Stimulated activated CD4-positive, alpha-beta T cell treated with anti-CD3 and anti-CD28 coated beads, Interleukin-12 subunit alpha, Interleukin-12 subunit beta, amount 100 ng/mL, for 24 hours (primary cell): ENCODE measurements at regions not wholly inside any gene's neighbourhood (a gene's known extent, or its start where the extent isn't known, plus 50 kb on each side); places are given as distances from the start of the nearest gene placed in this dataset.

Source experiments
- DNase-seq, 2 experiments: peaks; one replicate each; pipeline ENCODE4 v3.0.0-alpha.2; 2020; ENCODE audit warnings: low read depth in 2 of 2

DNA sequence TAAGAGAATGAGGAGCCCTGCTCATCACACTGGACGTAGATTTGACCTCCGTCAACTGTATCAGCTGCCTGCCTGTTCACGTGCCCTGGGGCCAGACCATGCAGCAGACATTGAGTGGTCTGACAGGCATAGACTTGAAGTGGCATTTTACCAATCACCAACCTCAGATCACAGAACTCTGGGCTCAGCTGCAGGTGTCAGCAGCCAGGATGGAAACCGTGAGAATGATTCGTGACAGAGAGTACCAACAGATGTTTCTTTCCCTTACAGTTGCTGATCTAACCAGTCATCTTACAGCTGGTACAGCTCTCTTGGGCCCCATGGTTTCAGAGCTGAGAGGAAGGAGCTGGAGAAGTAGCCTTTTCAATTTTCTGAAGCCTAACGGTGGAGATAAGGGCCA is 148.9 kb downstream of the EN1 start:
- no peak for DNase-seq

DNA sequence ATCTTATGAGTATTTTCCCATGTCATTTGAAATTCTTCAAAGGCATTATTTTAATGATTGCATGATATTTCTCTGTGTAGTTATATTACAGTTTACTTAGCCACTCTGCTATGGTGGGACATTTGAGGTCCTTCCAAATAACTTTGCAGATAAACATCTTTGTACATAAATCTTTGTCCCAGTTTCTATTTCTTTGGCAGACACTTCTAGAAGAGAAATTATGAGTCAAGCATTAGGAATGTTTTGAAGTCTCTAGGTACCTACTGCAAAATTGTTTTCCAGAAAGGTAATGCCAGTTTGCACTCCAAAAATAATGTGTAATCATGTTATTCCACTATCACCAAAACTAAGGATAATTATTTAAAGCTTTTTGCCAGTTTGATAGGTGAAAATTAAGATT is 149.7 kb downstream of the EN1 start:
- no peak for DNase-seq

DNA sequence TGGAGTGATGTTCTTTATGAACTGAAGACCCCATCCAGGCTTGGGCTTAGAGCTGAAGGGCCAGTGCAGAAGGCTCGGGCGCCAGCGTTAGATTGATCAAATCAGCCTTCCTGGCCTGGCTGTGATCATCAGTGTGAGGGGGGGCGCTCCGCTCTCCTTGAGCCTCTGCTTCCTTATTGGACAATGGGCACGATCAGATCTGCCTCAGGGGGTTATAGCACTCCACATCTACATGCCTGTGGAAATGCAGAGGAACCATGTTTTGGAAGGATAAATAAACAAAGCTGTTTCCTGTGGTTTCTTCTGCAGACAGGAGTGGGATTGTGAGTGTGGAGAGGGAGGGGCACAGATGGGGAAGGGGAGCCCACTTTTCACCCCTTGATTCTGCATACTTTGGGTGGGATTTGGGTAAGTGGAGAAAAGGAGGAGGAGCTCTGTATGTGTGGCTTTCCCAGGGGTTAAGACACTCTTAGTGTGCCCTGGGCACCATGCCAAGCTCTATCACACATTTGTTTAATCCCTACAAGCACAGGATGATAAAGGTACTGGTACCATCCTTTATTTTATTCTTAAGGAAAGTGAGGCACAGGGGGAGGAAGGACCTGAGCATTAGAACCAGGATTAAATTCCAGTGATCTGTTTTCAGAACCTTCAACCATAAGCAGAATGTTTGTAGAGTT is 150.5 kb downstream of the EN1 start:
- no peak for DNase-seq

DNA sequence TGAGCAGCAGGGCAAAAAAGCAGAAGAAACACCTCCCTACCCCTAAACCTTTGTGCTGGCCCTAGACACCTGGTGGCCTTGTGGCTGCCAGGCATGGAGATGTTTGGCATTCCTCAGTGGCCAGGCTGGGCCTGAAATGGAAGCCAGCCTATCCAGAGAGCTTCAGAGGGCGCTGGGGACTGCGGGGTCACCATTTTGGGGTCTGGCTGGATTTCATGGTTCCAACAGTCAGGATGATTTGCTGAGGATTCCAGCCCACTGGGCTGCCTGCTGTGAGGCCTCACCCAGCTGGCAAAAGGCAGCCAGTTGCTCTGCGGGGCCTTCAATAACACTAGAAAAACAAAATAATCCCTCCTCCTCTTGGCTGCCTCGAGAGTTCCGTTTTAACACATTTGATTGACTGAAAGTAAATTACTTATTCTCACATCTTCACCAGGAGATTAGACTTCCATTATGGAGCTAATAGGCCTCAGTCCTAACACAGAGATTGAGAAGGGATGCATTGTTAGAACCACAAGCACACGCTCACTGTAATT is 154.1 kb downstream of the EN1 start:
- no peak for DNase-seq

DNA sequence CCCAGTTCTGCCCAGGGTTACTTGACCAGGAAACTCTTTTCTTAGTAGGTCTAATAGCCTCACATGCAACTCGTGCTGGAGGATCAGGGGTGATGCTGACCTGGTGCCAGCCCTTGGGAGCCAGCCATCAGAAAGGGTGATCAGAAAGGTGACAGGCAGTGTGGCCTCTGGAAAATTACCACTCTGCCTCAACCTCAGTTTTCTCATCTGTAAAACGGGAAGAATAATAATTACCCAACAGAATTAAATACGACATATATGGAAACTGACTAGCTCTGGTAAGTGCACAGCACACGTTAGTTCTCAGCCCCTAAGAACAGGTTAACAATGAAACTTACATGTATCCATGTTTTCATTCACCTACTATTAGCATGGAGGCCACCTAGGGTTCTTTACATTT is 157.6 kb downstream of the EN1 start:
- no peak for DNase-seq

DNA sequence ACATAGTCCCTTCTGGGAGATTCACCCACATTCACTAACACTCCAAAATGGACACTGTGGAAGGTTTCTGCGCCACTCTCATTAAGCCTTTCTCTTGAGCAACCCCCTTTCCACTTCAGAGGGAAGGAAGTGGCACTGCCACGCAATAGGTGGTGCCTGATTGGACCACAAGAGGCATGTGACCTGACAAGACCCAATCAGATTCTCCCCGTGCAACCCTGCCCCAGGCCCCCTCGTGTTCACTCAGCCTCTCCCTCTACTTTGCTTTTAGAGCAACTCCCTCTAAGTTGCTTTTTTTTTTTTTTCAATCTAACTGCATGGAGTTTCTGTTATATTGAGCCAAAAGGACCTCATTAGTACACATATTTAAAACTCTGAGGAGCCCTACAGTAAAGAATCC is 158.0 kb downstream of the EN1 start:
- no peak for DNase-seq

DNA sequence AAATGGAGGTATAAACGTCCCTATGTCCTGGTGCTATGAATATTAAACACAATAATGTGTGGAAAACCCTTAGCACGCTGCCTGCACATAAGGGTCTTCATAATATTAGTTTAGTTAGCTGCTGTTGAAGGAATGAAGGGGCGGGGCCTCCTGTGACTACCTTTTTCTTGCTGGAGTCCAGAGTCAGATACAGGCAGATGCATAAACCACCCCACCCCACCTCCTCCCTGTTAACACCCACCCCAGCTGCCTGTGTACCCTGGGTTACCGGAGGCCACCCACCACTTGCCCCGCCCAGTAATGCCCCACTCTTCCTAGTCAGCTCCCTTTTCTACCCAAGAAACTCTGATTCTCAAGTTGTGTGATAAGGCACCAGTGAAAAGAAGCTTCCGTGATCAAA is 158.4 kb downstream of the EN1 start:
- DNase-seq = no peak

DNA sequence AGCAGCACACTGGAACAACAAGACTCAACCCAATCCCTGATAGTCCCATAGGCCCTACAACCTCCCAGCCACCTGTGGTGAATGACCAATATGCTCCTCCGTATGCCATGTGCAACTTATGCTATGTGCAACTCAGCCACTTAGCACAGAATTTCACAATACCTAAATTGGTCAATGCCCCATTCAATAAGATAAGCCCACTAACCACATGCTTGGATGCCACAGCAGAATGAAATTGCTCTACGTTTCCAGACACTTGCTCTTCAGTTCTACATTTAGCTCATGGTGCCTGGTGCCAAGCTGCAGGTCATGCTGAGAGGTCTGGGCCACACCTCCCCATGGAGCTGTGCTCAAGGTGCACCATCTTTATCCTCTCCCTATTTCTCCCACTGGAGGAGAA is 159.8 kb downstream of the EN1 start:
- no peak for DNase-seq

DNA sequence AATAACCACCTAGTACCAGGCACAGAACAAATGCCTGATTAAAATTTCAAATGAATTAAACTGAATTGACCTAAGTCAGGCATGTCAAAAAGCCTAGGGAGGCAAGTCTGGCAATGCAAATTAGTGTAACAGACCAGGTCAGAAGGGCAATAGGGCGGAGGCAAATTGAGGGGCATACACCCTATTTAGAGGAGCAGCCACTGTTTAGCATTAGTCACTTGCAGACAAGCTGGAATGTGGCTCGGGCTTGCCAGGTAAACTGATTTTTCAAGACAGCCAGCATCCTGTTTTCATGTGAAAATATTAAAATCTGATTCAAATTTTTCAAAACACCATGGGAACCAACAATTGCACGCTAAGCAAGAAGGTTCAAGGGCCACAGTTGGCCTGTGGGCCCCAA is 160.3 kb downstream of the EN1 start:
- no peak for DNase-seq

DNA sequence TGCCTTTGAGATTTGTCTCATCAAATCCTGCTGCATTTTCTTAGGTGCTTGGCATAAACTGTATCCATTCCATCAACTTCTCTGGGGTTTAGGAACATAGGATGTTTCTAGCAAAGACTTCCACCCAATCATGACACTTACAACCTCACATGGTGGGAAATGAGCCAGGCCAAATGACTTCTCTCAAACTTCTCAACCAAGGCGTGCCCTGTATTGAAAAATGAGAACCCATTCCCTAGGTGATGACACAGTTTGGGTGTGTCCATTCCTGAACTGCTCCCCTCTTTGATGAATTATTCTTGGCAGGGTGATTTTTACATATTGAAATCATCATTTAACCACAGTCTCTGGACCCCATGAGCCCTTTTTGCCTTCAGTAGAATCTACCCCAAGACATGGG is 161.1 kb downstream of the EN1 start:
- no peak for DNase-seq

DNA sequence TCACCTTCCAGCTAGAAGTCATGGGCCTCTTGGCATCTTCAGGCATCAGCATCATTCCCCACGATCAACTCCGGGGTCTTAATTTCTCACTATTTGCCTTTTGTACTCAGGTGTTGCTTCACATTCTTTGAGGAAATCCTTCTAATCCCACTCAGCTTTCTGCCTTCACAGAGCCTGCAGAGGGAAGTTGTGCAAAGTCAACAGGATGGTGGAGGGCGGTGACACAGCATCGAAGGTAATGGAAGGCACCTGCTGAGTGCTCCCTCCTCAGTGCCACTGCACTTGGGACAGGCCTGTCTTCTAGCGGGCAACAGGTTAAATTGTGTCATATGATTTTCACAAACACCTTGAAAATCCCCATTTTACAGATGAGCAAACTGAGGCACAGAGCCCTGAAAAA is 164.0 kb downstream of the EN1 start:
- DNase-seq = no peak

DNA sequence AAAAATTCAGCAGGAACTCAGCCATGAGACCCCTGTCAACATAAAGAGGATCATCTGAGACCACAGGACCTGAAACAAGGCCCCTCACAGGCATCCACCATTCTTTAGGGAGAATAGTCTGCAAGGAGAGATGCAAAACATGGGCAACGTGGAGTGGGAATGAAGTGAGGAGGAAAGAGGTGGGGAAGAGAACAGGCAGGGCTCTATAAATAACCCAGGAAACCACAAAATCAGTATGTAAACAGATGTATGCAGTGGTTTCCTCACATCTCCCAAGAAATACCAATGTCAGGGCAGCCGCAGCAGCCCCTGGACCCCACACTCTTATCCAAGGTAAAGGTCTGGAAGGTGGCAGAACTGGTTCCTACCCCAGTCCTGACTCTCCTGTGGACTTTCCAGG is 168.5 kb downstream of the EN1 start:
- DNase-seq = no peak

DNA sequence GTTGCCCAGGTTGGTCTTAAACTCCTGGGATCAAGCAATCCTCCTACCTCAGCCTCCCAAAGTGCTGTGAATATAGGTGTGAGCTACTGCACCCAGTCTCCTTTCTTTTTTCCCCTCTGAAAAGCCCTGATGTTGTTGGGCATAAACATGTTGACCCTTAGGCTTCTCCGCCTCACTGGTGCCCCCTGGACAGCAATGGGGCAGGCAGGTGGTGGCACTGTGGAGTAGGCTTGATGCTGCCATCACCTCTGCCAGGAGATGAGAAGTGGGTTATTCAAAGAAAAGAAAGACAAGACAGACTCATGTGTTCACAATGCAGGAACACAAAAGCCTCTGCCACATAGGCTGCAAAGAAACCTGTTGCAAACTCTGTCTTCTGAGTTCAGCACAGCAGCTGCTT is 169.9 kb downstream of the EN1 start:
- no peak for DNase-seq

DNA sequence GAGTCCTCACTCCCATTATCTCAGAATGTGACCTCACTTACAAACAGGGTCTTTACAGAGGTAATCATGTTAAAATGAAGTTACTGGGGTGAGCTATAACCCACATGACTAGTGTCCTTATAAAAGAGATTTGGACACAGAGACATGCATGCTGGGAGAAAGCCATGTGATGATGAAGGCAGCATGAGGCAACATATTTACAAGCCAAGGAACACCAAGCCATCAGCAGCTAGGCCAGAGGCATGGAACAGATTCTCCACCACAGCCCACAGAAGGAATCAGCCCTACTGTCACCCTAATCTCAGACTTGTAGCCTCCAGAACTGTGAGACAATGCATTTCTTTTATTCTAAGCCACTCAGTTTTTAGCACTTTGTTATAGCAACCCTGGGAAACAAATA is 171.9 kb downstream of the EN1 start:
- no peak for DNase-seq

DNA sequence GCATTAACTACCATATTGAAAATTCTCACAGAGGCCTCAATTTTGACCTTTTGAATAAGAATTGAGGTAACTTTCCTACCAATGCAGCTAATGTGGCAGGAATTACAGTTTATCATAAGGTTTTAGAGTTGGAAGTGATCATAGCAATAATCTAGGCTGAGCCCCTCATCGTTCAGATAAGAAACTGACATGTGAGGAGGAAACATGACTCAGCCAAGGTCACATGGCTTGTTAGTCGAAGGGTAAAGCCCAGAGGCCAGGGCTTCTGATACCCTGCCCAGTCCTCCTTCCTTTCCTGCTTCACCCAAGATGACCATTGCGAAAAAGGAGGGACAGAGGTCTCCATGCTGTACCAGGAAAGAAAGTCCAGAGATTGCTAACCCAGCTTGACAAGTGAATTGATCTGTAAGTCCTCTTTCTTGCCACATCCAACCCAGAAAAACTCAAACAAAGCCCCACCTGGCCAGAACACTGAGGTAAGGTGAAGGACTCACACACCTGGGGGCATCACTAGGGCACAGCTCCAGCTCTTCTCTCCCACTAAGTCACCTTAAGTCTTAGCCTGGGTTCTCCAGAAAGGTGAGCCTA is 174.8 kb downstream of the EN1 start:
- DNase-seq = no peak

DNA sequence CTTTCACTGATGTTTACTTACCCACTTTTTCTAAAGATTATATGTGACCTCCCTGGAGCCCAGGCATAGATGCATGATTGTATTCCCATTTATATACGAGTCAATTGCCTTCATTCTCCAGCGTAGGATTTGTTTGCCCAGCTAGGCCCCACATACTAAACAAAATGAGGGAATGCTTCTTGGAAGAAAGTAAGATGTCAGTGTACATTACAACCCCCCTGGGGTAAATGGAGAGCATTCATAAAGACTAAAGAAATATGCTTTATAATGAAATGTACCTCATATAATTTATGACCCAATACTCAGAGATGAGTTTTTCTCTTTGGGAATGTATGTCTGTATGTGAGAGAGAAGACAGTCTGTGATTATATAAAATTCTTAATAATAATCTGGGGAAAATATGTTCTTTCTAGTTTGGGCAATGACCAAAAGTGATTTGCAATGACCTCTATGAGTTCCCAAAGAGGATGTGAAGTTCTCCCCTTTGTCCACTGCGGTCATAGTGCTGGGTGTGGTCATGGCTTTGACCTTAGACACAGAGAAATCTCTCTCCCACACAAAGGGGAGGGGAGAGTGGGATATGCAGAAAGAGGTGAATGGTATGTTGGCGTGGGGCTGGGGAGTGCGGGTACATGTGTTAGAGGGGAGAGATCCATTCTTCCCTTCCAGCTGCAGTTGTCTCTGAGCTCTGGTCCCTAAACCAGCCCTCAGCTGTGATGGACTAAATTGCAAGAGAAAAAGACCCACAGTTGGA is 175.6 kb downstream of the EN1 start:
- no peak for DNase-seq

DNA sequence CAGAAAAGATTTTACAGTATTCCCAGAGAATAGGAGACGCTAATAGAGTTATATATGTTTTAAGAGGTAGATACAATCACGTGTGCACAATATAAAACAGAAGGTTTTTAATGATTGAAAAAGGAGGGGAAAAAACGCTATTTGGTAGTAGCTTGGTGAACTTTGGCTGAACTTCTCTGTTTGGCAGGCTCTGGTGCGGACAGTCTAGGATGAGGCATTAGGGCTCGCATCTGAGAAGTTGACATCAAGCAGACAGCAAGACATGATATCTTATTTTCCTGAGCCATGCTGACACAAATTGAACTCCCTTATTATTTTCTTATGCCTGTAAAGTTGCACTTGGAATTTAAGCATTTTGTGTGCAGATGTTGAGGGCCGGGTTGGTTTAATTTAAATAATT is 176.6 kb downstream of the EN1 start:
- no peak for DNase-seq

DNA sequence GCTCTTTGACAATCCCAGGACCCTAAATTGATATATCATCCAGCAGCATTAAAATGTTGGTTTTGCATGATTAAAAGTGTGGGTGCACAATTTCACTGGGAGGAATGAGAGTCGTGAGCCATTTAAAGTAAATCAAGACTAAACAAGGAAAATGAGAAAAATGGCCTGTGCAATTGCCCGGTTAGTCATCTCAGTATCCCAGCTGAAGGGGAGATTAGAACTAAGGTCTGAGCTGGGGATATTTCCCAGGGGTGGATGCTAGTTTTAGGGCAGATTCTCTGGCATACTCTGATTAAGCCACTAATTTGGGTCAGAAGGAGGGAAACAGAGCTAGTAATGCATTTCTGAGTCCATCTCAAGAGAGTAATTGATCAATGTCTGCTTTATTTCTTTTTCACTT is 177.2 kb downstream of the EN1 start:
- DNase-seq = no peak

DNA sequence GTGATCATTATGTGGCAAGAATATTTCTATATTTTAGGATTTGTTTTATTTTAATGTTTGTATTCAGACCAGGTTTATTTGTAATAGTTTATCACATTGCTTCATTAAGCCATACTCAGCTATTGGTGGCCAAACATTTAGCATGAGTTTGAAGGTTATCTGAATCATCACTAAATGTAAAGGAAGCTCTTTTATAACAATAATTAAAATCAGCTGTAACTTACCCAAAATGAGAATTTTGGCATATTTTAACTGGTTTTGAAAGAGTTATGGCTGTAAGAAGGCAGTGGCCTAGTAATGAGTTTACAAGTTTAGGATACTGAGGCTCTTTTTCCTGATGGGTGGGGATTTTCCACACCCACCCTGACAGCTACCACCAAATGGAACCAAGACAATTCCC is 177.8 kb downstream of the EN1 start:
- no peak for DNase-seq

DNA sequence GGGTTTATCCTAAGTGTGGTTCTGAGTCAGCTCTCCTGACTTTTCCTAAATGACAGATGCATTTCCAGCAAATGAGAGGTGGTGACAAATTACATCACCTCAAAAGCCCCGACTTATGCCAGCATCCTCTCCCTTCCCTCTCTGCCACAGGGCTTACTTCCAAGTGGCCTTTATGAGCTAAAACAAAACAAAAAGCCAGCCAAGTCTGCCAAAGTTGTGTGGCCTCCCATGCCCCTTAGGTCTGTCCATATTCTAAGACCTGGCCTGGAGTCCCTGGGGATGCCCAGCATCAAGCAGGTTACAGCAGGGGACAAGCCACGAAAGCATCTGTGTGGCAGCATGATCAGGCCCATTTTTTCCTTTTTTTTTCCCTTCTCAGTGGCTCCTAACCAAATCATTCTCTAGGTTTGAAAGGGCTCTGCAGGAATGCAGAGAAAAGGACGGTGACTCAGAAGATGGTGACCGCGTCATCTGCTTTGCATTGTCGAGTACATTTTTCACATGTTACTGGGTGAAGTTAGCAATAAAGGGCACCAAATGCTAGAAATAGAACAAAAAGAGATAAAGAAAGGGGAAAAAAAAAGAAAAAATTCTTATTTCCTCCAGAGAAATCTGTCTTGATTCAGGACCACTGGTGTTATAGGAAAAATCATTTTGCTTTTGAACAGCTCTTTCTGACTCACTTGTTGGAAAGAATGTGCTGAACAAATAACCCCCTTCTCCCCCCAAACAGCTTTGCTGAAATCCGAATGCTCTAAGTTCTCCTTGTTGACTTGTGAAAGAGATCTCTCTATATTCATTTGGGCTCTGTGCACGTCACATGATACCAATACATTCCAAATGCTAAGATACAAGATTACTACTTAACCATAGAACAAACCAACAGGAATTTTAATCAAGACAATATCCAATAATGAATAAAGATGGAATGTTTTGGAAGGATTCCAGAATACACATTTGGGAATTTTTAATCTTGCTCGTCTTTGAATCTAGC is 178.7 kb downstream of the EN1 start:
- no peak for DNase-seq

DNA sequence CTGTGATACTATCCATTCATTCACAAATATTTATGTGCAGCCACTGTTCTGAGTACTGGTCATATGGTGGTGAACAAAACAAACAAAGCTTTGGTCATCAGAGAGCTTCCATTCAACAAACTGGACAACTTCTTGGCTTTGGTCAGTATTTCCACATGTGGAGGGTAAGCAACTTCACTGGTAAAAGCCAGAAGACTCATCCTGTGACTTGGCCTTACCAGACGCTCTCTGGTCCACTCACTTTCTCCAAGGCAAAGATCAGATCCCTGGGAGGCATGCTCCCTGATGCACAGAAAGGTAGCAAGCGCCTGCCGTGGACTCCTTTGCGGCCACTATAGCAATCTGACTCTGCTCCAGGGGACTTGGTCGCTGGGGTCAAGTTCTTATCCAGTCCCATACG is 179.5 kb downstream of the EN1 start:
- no peak for DNase-seq

DNA sequence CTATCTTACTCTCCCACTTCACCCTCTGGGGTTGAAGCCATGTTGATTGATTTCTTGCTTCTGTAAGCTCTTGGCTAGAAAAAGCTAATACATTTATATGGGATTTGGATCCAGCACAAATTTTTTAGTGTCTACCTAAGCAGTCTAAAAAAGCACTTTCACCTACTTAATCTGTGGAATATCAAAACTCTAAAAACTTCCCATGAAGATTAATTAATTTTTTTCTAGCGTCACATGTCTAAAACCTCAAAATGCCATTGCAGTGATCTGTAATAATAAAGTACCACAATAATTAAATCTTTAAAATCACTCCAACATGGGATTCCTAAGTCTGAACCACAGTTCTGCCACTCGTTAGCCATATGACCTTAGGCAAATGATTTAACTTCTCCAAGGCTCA is 180.1 kb downstream of the EN1 start:
- DNase-seq = no peak
